ENCODE measurements at regions not wholly inside any gene's neighbourhood (a gene's known extent, or its start where the extent isn't known, plus 50 kb on each side); places are given as distances from the start of the nearest gene placed in this dataset.

DNA sequence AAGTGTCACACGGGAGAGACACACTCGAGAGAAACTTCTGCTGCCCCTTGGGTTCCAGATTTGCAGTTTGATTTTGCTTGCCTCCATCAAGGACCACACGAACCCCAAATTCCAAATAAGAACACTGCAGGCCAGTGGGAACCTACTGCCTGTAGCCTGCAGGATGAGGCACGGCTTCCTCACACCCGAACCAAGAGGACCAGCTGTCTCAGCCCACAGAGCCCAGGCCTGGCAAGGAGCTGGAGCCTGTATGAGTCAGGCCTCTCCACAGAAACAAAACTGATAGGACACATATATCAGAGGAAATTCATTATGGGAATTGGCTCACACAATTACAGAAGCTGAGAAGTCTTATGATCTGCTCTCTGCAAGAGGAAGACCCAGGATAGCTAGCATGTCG lies 188.1 kb upstream of the NSMCE3 start:
- no peak for DNase-seq (ENCODE audit: low spot score)
- FAIRE-seq, result no peak

GRCh38 chr15:29456964-29457363 lies 187.3 kb upstream of the NSMCE3 start:
- DNase-seq (ENCODE audit: low spot score) (no peak), FAIRE-seq (no peak)

DNA sequence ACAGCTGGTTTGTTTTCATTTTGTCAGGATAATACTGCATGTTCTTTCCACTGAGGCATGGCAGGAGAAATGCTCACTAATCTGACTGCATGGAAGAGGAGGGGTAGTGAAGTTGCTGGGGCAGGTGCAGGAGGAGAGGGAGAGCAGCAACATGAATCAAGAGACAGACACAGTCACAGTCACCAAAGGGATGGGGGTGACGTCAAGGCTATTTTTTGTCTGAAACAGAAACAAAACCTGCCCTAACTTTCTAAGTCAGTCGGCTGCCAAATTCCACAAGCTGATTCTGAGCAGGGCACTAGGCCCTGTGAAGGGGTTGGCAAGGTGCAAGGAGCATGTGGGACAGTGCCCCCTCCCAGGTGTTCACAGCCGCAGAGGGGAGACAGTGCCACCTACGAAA lies 186.6 kb upstream of the NSMCE3 start:
- FAIRE-seq (no peak), DNase-seq (ENCODE audit: low spot score) (no peak)

DNA sequence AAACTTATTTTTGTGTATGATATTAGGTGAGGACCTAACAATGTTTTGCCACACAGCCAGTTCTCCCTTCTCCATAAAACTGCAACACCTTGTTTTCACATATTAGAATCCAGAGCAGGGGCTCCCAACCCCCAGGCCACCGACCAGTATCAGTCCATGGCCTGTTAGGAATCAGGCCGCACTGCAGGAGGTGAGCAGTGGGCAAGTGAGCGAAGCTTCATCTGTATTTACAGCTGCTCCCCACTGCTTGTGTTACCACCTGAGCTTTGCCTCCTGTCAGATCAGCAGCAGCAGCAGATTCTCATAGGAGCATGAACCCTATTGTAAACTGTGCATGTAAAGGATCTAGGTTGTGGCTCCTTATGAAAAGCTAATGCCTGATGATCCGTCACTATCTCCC lies 185.9 kb upstream of the NSMCE3 start:
- DNase-seq (ENCODE audit: low spot score), result no peak
- no peak for FAIRE-seq

DNA sequence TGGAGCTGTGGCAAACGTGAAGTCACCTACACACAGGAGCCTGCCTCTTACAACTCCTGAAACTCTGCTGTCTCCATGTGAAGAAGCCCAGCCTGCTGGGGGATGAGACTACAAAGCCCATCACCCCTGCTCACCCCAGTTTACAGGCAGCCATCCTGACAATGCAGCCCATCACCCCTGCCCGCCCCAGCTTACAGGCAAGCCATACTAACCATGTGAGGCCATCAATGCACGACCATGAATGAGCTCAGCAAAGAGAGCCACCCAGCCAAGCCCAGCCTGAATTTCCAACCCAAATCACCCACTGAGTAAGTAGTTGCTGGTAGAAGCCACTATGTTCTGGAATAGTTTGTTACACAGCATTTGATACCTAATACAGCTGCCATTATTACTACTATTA lies 185.4 kb upstream of the NSMCE3 start:
- DNase-seq (ENCODE audit: low spot score) (no peak), FAIRE-seq (no peak)

- FAIRE-seq, result no peak
Measured at GRCh38 chr15:29454506-29454905, 184.9 kb upstream of the NSMCE3 start.

GRCh38 chr15:29452881-29453731 lies 183.5 kb upstream of the NSMCE3 start:
- FAIRE-seq, result no peak
- no peak for DNase-seq (ENCODE audit: low spot score)

More at GRCh38 chr15:29454506-29454905, 184.9 kb upstream of the NSMCE3 start:
- no peak for DNase-seq (ENCODE audit: low spot score)

DNA sequence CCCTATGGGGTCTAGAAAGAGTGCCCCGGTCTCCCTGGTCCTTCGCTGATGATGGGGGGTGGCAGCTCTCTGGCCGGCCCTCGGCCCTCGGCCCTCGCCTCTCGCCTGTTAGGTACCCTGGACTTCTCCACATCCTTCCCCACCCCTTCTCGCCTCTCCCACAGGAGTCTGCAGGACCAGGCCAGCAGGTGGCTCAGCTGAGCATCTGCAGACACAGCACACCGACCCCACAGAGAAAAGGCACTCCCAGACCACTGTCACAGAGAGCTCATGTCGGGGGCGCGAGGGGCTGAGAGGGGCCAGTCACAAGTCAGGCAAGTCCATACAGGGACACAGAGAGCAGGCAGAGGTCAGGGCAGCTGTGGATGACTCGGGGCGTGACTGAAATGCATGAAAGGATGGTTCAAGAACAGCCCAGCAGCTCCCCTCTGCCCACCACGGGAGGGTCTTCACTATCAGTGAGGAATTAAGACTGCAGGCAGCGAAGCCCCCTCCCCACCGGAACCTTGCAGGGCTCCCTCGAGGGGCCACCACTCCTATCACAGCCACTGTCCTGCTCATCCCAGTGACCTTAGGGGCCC lies 181.7 kb upstream of the NSMCE3 start:
- DNase-seq (ENCODE audit: low spot score) (no peak), FAIRE-seq (no peak)

DNA sequence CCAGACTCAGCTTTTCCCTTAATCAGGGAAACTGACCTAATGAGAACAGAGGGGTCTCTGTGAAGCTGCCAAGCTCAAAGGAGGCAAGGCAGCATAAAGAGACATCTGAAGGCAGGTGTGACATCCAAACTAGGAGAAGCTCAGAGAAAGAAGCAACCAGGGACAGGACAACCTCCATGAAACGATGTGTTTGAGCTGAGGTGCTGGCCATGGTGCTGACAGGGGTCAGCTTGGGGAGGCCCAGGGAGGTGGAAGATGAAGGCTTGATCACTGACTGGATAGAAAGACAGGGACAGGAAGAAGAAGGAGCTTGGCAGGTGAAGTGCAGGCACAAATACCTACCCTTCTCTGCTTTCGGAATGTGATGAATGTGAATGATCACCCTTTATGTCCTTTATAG lies 179.5 kb upstream of the NSMCE3 start:
- DNase-seq (ENCODE audit: low spot score), result no peak
- FAIRE-seq, result no peak

DNA sequence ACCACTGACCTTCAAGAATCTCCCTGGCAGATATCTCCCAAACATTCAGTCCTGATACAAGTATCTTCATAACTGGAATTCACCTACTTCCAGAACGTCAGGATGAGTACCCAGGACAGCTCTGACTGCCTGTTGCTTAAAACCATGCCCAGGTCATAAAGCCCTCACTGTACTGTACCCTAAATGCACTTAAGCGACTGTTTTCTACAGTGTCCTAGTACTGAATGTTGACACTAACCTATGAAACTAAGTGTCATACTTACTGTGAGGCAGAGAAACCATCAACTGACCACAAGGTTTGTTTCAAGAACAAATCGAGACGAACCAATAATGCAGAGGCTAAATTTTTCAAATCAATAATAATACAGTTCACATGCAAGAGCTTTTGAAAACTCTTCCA lies 178.7 kb upstream of the NSMCE3 start:
- DNase-seq (ENCODE audit: low spot score), result no peak
- FAIRE-seq, result no peak

DNA sequence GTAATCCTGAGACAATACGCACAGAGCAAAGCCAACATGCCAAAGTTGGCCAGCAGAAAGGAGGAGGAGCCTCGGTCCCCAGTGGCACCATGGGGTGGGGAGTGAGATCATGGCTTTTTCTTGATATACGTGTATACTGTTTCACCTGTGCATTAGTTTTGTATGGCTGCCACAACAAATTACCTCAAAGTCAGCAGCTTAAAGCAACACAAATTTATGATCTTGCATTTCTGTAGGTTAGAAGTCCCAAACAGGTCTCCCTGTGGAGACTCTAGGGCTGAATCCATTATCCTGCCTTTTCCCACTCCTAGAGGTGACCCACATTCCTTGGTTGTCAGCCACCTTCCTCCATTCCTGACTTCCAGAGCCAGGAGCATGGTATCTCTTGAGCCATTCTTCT lies 176.9 kb upstream of the NSMCE3 start:
- no peak for FAIRE-seq
- DNase-seq (ENCODE audit: low spot score), result no peak

DNA sequence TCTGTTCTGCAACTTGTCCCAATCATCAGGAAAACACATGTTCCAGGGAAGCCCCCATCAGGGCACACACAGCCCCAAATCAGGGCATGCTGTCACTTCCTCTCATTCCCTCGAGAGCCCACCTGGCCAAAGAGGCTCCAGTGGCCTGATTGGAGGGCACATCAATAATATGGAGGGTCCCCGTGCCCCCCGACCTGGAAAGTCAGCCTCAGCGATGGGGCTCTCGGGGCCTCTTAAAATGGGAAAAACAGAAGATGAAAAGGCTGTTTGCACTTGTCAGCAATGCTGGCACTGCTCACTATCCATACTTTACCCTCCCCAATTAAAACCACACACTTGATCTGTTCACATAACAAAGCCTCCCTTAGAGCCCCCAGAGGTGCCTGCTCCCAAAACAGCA lies 172.9 kb upstream of the NSMCE3 start:
- DNase-seq (ENCODE audit: low spot score) (no peak), FAIRE-seq (no peak)

DNA sequence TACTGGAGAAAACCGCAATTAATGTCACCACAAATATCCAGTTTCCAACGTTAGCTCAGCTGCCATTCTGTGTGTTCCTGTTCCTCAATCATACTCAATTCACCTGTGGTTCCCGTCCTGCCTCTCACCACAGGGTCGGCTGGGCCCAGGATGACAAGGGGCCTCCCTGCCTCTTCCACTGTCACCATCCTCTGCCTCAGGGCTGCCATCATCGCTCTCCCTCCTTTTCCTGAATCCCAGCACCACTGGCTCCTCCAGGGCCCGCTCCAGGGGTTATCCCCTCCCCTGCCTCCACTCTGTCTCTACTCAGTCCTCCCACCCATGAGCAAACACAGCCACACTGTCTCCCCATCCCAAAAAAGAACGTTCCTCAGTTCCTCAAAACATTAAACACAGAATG lies 170.9 kb upstream of the NSMCE3 start:
- no peak for FAIRE-seq

DNA sequence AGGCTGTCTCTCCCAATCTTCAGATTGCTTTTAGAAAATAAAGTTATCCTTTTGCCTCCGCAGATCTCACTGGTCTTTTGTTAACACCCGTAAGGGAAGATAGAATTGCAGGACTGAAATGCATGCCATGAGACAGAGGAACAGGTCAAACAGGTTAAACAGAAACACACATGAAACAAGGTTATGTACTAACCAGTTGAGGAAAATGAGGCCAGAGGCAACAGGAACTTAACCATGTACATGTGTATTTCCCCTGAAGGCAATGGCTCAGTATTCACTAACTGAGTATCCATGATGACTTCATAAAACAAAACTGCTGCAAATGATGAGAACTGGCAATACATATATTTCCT lies 169.1 kb upstream of the NSMCE3 start:
- DNase-seq (ENCODE audit: low spot score) (no peak), FAIRE-seq (no peak)

More for the DNA sequence above, 170.9 kb upstream of the NSMCE3 start:
- no peak for DNase-seq (ENCODE audit: low spot score)

- DNase-seq (ENCODE audit: low spot score) (no peak), FAIRE-seq (no peak)
Measured at GRCh38 chr15:29437888-29438702, 168.5 kb upstream of the NSMCE3 start.

DNA sequence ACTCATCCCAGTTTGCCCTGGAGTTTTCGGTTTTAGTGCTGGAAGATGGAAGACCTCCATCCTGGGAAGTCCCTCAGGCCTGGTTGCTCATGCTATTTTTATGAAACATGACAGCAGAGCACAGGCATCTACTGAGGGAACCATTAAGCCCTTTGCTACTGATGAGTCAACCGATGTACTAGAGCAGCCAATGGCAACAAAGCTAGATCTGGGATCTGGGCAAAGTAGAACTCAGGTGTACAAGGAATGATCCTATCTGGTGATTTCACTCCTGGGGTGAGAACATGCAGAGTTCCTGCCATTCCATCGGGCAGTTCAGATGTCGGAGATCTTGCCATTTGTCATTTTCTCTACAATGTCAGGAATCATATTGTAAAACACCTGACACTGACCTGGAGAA lies 166.2 kb upstream of the NSMCE3 start:
- DNase-seq (ENCODE audit: low spot score) (no peak), FAIRE-seq (no peak)

GRCh38 chr15:29434280-29434679 lies 164.7 kb upstream of the NSMCE3 start:
- DNase-seq (ENCODE audit: low spot score) (no peak), FAIRE-seq (no peak)

GRCh38 chr15:29433507-29434248 lies 164.1 kb upstream of the NSMCE3 start:
- FAIRE-seq (no peak), DNase-seq (ENCODE audit: low spot score) (no peak)

- no peak for DNase-seq (ENCODE audit: low spot score)
- no peak for FAIRE-seq
Measured at GRCh38 chr15:29433050-29433318, 163.4 kb upstream of the NSMCE3 start.

GRCh38 chr15:29432191-29433049 lies 162.8 kb upstream of the NSMCE3 start:
- FAIRE-seq (no peak), DNase-seq (ENCODE audit: low spot score) (no peak)

DNA sequence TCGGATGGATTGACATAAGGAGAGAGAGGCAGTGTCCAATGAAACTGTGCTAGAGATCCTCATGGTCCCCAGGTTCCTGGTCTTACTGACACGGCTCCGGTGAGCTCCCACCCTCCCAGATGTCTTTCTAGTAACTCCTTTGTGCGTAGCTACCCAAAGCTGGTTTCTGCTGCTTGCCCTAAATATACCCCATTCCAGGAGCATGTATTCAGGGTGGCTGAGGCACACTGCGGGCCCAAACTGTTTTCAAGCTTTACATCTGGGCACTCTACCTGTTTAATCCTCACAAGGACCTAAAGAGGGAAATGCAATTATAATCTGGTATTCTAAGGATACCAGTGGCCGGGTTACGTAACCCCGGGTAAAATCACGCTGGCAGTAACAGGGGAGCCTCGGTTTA lies 161.2 kb upstream of the NSMCE3 start:
- DNase-seq (ENCODE audit: low spot score), result no peak
- no peak for FAIRE-seq
